ENCODE measurements at regions not wholly inside any gene's neighbourhood (a gene's known extent, or its start where the extent isn't known, plus 50 kb on each side); places are given as distances from the start of the nearest gene placed in this dataset.
"Not testable (repeated sequence)": the region's sequence is repeated elsewhere in the genome, so short reads cannot be mapped to it uniquely, and the experiment has no call there.

- TF ChIP-seq CTCF (optimal IDR thresholded peaks at IDR 0.05 in 1 of 3, IDR thresholded peaks at IDR 0.05 in 1 of 3, conservative IDR thresholded peaks at IDR 0.05 in 1 of 3; ENCODE audit: extremely low read depth in 1 of 3, insufficient read depth in 2 of 3, low read length in 3 of 3); EZH2 (IDR thresholded peaks at IDR 0.05; ENCODE audit: low read length): not testable (repeated sequence)
Observed at GRCh38 chr7:76117306-76117991, 69.5 kb downstream of the MDH2 start.
